ENCODE measurements at regions not wholly inside any gene's neighbourhood (a gene's known extent, or its start where the extent isn't known, plus 50 kb on each side); places are given as distances from the start of the nearest gene placed in this dataset.
A peak's percentile ranks its signal among the peaks of the same experiment; 100 is the strongest.

GRCh38 chr11:45750439-45750838, 54.5 kb upstream of the SLC35C1 start (continued):
- no peak for TF ChIP-seq HMGXB4 (CRISPR knock-in tag; IDR thresholded peaks at IDR 0.05; ENCODE audit: borderline replicate concordance in 1 of 2, low read depth in 1 of 2)
- no peak for TF ChIP-seq SATB2 (CRISPR knock-in tag; IDR thresholded peaks at IDR 0.05)

GRCh38 chr11:45748801-45749200, 56.1 kb upstream of the SLC35C1 start:
- CTCF ChIA-PET (ENCODE audit: low intra/inter-chr PET ratio, low total read pairs) = no interaction called here

More at GRCh38 chr11:45748801-45749200, 56.1 kb upstream of the SLC35C1 start:
- POLR2A ChIA-PET = no interaction called here
- H3K9ac ChIP-seq (ENCODE audit: insufficient read depth, low read depth, low read length) = no peak overlapping the region
- no peak overlapping the region for H3K4me2 ChIP-seq (ENCODE audit: low read depth, low read length)
- no peak for FAIRE-seq
- H3K27ac ChIP-seq (ENCODE audit: extremely low read length, insufficient read depth, low read length) = no peak overlapping the region
- H4K20me1 ChIP-seq (ENCODE audit: insufficient read depth, low read length) = no peaks in the 10 kb centered on the region
- no peaks in the 10 kb centered on the region for H3K79me2 ChIP-seq (ENCODE audit: insufficient read depth, low read length)
- H3K27me3 ChIP-seq (ENCODE audit: control insufficient read depth in 1 of 2, insufficient read depth in 2 of 2, low read length in 2 of 2) = peaks cover 3 to 36% of the 10 kb centered on the region in 2 experiments; a peak in 4 of 5 replicates
- no peak for ATAC-seq
- in situ Hi-C loops (cut with HindIII; ENCODE audit: extremely low pct_ligation_motif_present, low pct_unique_long_range_greater_than_20kb) (no loop called here), intact Hi-C loops (cut with micrococcal nuclease; ENCODE audit: unreplicated experiment) (no loop called here)
- no peaks in the 10 kb centered on the region for H3K9me3 ChIP-seq (ENCODE audit: low read length)
- no TSS peak for BruUV-seq (replicated peaks)
- H3K4me1 ChIP-seq (ENCODE audit: insufficient read depth, low read length) = peaks cover 9% of the 10 kb centered on the region; the same call in 1 of the 2 replicates
- DNase-seq (ENCODE audit: low spot score) = no peak
- WGBS (ENCODE audit: low lambda C conversion rate) = 5% methylated on average over 5 of the region's 5 CpGs
- H3K4me3 ChIP-seq (replicated peaks in 1 of 3; ENCODE audit: insufficient read depth in 1 of 3, low read depth in 2 of 3, low read length in 3 of 3) = no peak overlapping the region
- no peak for TF ChIP-seq BCL3 (CRISPR knock-in tag; IDR thresholded peaks at IDR 0.05)
- TF ChIP-seq RXRB (CRISPR knock-in tag; IDR thresholded peaks at IDR 0.05; ENCODE audit: borderline replicate concordance) = no peak
- no peak for TF ChIP-seq MZF1 (CRISPR knock-in tag; IDR thresholded peaks at IDR 0.05; ENCODE audit: borderline replicate concordance)
- TF ChIP-seq DDIT3 (CRISPR knock-in tag; IDR thresholded peaks at IDR 0.05) = no peak
- no peak for TF ChIP-seq SMC3 (IDR thresholded peaks at IDR 0.05; ENCODE audit: low read length)
- TF ChIP-seq ZNF770 (CRISPR knock-in tag; IDR thresholded peaks at IDR 0.05) = peak; percentile 21; the same call in 1 of the 2 replicates
- no peak for TF ChIP-seq ZBTB26 (CRISPR knock-in tag; IDR thresholded peaks at IDR 0.05; ENCODE audit: borderline replicate concordance)
- no peak for TF ChIP-seq PBX3 (CRISPR knock-in tag; IDR thresholded peaks at IDR 0.05; ENCODE audit: borderline replicate concordance)
- no peaks in the 10 kb centered on the region for H3K36me3 ChIP-seq (replicated peaks in 1 of 2; ENCODE audit: control insufficient read depth in 1 of 2, insufficient read depth in 2 of 2, low read length in 2 of 2)
- H2AFZ ChIP-seq (ENCODE audit: low read length) = no peak overlapping the region
